Erythroblast (primary cell): ENCODE measurements at regions not wholly inside any gene's neighbourhood (a gene's known extent, or its start where the extent isn't known, plus 50 kb on each side); places are given as distances from the start of the nearest gene placed in this dataset.

Experiments used
- GATA1 ChIP-seq: IDR thresholded peaks from 2 replicates; pipeline ENCODE4 v1.6.1; 2011; ENCODE audit warnings: low read depth, mild to moderate bottlenecking, control low read depth, low read length, moderate library complexity
- POLR2A ChIP-seq: IDR thresholded peaks from 2 replicates; pipeline ENCODE4 v1.6.1; 2011; ENCODE audit warnings: mild to moderate bottlenecking, low read length

DNA sequence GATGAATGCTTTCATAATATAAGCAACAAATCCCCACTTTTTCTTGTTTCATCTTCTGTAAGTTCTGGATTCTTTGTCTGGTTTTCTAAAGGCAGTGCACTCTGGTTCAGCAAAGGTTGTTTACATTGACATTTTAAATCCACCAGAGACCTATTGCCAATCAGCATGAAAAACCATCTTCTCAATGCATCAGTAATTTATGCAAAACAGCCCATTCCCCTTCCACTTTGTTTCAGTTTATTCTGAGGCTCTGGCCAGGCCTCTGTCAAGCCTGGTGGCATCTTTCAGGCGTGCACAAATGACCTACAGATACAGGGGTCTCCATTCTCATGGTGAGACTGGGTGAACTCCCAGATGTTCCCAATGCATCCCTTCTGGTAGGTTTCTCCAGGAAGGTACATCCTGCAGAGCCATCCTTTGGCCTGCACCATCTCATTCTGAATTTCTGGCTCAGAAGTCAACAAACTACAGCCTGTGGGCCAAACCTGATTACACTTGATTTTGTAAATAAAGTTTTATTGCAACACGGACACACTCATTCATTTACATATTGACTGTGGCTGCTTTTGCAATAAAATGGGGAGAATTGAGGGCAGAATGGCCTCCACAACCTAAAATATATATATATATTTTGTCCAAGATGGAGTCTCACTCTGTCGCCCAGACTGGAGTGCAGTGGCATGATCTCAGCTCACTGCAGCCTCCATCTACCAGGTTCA lies 405.4 kb downstream of the PREX1 start:
- no peak for TF ChIP-seq POLR2A
- no peak for TF ChIP-seq GATA1
